ENCODE measurements at regions not wholly inside any gene's neighbourhood (a gene's known extent, or its start where the extent isn't known, plus 50 kb on each side); places are given as distances from the start of the nearest gene placed in this dataset.

GRCh38 chr11:79720115-79720514 lies 279.3 kb upstream of the TENM4 start:
- TF ChIP-seq CTCF (IDR thresholded peaks at IDR 0.05) (no peak), POLR2A (IDR thresholded peaks at IDR 0.05) (no peak)

Data from adrenal gland (tissue), 5 donors.